ENCODE measurements at regions not wholly inside any gene's neighbourhood (a gene's known extent, or its start where the extent isn't known, plus 50 kb on each side); places are given as distances from the start of the nearest gene placed in this dataset.

DNA sequence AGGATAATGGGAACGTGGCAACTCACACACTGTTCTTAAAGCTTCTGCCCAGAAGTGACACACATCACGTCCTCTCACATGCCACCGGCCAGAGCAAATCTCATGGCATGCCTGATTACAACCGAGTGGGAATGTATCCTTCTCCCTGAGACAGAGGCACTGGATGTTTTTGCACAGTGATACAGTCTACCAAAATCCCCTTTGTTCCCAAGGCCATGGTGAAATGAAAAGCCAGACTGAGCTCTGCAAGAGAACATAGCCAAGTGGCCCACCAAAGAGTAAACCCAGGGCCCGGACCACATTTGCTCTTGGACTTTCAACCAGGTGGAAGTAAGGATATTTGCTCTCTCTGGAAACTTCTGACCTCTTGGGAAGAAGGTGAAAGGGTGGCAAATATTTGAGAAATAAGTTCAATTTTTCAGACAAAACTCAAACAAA, 186.2 kb upstream of the STT3B start:
- no peak for DNase-seq (ENCODE audit: low read depth)

DNA sequence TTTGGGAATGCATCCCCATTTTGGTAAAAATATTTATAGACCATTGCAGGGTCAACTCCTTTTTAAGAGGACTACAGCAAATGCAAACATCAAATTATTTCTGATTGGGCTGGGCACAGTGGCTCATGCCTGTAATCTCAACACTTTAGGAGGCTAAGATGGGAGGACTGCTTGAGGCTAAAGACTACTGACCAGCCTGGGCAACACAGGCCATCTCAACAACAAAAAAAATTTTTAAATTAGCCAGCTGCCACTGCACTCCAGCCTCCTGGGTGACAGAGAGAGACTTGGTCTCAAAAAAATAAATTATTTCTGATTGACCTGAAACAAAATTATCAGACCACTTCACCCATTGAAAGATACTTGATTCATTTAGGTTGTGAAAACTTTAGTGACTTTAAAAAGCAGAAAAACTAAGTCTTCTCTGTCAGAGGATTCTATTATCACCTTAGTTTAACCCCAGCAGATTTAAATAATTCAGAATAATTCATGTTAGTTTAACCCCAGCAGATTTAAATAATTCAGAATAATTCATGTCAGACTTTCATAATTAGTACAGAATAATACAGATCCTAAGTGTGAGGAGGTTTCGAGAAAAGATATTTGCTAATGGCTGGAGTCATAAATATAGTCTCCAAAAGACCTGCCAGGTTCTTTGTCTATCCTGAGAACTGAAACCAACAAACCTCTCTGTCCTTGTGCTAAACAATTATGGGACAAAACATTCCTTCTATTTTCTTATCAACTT, 183.6 kb upstream of the STT3B start:
- no peak for DNase-seq (ENCODE audit: low read depth)

DNA sequence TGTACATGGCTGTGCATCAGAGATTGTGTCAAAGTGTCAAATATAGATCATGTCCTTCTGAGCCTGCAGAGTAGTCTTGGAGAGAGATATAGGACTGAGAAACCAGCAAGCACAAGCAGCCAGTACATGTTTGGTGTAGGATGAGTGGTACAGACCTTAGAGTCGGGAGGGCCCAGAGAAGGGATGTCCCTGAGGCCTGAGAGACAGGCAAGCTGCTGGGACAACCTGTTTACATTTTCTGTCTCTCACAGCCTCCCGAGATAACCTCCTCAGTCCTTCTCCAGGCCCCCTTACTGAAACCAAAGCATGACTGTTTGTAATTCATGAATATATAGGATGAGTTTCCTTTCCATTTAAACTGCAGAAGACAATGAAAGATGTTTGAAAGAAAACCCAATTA, 182.4 kb upstream of the STT3B start:
- no peak for DNase-seq (ENCODE audit: low read depth)

DNA sequence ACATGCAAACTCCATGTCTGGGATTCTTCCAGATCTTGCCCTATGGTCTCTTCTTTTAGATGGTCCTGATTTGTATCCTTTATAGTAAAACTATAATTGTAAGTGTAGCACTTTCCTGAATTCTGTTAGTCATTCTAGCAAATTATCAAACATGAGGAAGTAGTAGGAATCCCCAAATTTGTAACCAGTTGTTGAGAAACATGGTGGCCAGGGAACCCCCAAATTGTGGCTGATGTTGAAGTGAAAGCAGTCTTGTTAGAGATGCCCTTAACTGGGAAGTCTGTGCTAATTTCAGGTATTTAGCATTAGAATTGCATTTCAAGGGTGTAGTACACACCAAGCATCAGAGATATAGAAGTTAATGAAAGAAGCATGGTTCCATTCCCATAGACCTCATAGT, 180.4 kb upstream of the STT3B start:
- no peak for DNase-seq (ENCODE audit: low read depth)

DNA sequence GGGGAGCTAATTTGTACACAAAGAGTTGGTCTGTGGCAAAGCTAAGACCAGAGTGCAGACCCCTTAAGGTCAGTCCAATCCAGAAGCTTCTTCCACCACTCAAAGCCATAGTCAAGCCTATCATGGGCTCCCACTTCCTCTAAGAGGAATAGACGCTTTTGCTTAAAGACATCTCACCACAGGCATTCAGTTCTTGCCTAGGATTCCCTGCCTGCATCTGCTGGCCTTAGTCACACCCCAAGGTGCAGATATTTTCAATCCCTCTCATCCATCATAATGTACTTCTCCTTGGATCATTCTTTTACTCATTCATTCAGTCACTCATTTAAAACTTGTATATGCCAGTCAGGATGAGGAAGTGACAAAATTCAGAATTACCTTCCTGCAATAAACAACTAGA, 179.6 kb upstream of the STT3B start:
- DNase-seq (ENCODE audit: low read depth), result no peak

DNA sequence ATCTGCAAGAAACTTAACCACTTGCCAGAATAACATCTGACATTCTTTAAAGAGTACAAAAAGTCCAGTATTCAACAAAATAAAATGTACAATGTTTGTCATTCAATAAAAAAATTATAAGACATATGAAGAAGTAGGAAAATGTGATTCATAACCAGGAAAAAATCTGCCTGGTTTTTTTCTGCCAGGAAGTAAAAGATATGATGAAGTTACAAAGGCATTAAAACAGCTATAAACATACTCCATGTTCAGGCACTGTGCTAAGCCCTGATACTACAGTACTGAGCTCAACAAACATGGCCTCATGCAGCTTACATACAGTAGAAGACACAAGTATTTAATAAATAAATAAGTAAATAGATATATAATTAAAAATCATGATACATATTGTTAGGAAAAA, 178.4 kb upstream of the STT3B start:
- DNase-seq (ENCODE audit: low read depth), result no peak

DNA sequence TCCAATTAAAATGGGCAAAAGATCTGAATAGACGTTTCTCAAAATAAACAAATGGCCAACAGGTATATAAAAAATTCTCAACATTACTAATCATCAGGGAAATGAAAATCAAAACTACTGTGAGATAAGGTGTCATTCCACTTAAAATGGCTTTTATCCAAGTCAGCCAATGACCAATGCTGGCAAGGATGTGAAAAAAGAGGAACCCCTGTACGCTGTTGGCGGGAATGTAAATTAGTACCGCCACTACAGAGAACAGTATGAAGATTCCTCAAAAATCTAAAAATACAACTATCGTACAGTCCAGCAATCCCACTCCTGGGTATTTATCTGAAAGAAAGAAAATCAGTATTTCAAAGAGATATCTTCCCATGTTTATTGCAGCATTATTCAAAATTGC, 176.9 kb upstream of the STT3B start:
- DNase-seq (ENCODE audit: low read depth), result no peak

DNA sequence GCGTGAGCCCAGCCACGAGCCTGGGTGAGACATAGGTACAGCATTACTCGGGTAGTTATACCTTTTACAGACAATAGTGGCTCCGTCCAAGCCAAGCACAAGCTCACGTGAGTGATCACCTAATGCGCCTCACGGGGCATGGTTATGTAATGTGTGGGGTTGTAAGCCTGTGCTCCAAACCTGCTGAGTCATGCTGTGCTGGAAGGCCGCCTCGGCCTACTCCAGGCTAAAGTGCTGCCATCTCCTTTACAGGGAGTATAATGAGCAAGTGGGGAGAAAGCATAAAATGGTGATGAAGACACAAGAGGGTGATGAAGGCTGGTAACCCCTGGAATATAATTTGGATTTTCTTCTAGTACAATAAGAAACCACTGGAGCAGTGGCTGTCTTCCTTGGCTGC, 175.8 kb upstream of the STT3B start:
- DNase-seq (ENCODE audit: low read depth), result no peak

DNA sequence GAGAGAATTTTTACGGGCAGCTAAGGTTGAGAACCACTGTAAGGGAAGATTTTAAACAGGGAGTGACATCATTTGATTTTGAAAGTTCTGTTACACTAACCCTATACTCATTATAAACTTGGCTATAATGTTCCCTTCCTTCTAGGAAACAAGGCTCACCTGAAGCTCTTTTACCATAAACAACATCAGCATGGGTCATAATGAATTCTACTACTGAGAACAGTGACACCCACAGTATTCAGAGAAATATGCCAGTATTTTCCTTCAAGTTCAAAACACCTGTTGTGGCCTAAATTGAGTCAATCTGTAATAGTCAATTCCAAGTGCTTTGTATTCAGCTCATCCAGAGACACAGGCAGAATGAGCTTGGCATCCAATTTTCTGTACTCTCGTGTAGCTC, 175.3 kb upstream of the STT3B start:
- DNase-seq (ENCODE audit: low read depth), result no peak

DNA sequence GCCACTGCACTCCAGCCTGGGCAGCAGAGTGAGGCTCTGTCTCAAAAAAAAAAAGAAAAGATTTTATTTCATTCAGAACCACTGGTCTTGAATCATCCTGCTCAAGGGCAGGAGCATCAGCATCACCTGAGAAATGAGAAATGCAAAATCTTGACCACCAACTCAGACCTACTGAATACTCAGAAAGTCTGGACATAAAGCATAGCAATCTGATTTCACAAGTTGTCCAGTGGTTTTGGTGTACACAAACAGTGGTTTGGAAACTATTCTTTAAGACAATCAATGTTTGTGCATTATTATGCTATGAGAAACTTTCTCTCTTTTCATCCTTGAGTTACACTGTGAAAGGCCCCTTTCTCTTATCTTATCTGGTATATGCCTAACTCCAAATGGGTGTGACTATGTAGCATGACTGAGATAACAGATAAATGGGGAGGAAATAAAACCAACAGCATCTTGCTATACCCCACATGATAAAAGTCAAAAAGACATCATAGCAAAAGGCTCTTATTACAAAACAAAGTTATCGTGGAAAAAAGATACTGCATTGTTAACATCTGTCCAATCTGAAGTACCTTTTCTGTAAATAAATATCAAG, 174.2 kb upstream of the STT3B start:
- no peak for DNase-seq (ENCODE audit: low read depth)

DNA sequence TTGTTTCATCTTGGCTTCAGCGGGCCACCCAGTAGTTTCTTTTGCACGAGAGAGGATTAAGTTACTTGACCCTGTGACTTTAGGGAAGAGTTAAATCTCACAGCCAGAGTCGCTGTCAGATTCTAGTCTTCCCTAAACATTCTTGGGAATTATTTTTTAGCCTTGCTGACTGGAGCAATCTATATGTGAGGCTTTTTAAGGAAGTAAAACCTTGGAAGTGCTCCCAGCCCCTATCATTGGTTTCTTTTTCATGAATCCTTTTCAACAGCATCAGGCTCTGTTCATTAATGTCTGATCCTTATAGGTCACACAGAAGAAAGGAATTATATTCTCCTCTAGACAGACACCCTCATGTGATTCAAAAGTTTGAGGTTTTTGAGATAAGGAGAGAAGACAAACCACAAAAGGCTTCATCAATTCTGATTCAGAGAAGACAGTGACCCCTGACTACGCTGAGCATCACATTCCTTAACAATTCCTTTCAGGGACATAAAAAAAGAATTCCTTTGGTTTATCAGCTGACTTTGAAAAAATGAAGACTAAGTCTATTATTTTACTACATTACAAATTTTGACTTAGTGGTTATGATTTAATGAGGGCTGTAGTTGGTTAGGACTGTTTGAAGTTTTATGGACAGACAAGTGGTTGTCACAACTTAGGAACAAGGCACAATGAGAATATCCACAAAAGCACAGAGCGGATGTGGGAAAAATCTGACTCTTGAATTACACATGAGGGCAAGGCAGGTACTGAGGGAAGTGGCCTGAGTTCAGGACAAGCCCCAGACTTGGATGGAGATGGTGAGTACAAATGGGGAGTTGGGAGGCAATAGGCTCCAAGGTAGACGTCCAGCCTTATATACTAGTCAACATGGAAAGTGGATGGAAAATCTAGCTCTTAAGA, 171.1 kb upstream of the STT3B start:
- no peak for DNase-seq (ENCODE audit: low read depth)

DNA sequence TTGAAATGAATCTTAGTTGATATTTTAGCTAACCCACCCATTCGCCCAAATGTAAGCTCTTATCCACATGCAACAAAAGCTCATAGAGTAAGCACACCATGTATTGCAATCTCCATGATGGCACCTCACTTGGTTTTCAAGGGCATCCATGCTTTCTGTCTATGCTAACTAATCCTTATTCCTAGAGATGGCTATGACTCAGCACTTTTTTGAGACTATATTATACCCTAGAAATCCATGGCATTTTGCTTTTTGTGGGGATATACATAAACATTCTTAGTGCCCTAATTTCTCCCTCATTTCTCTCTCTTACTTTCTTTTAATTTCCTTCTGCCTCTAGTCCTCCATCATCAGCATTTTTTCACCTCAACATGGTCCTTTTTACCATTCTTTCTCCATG, 168.5 kb upstream of the STT3B start:
- DNase-seq (ENCODE audit: low read depth), result no peak

DNA sequence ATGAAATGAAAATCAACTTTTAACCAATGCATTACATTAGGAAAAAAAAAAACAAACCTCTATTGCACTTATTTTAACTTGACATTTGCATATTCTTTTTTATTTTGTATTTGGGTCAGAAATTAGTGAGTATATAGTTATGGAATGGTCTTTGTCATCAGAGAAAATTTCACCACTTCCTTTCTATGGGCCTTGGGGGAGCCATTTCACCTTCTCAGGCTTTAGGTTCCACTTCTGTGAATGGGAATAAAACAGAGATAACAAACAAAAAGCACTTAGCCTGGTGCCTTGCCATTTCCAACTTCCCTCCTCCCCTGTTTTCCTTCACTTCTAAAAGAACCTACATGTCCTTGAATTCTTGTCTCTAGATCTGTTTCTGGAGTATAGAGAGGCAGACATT, 168.0 kb upstream of the STT3B start:
- DNase-seq (ENCODE audit: low read depth), result no peak

DNA sequence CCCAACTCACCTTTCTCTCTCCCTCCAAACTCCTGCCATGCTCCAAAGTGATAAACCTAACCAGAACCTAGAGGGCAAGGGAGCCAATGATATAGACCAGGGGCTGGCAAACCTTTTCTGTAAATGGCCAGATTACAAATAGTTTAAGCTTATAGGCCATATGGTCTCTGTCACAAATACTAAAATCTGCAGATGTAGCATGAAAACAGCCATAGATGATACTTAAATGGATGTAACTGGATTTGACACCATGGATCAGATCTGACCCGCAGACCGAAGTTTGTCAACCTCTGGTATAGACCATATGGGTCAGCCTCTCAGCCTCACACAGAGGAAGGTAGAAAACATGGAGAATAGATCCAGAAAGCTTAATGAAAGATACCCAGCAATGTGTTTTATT, 165.2 kb upstream of the STT3B start:
- DNase-seq (ENCODE audit: low read depth), result no peak

DNA sequence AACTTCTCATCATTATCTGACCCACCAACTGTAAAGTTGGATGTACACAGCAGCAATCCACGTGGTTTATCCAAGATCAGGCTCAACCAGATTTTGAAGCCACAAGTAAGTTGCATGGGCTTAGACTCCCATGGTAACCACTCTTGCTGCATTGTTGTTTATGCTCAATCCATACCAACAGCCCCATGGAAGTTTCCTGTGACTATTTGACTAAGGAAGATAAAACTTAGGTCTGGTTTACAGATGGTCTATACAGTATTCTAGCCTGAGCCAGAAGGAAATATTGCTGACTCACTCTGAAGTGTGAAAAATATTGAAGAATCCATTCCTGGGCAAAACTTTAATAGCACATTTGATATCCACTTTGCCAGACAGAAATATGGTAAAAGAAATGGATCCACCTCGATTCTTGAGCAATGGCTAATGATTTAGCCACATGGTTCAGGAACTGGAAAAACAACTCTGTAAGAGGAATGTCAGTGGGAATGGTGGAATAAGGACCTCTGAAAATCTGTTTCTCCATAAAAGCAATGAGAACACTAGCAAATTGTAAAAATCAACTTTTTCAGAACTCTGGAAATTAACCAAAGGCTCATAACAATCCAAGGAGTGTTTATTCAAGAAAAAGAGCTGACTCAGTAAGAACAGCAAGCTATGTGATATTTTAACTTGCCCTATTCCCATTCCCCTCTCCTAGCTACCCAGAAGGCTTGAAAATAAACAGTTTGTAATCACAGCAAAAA, 162.9 kb upstream of the STT3B start:
- DNase-seq (ENCODE audit: low read depth), result no peak

DNA sequence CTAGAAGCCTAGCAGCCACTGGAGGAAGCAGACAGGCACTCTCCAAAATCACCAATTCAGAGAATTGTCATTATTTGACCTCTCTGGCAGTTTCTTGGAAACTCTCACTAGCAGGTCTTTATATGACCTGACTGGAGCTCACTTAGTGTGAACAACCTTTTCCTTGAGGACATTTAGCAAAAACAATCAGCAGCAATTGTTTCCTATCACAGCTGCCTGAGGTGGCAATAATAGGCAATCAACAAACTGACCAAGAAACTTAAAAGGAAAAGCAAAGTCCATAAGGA, 162.4 kb upstream of the STT3B start:
- no peak for DNase-seq (ENCODE audit: low read depth)

DNA sequence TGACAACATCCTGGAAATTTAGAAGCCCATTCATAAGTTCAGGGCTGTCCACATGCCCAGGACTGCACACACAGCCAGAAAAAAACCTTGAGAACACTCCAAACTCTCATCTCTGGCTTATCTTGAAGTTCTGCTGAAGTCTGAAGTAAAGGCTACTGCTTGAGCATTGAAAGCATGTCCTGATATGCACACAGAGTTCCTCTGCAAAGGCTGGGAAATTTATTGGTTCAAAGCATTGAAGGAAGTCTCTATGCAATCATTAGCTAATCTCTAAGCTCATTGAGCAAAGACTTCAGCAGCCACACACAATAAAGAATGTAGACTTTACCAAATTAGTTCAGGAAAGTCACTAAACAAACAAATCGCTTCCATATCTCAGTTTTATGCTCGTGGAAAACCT, 162.0 kb upstream of the STT3B start:
- DNase-seq (ENCODE audit: low read depth), result no peak

DNA sequence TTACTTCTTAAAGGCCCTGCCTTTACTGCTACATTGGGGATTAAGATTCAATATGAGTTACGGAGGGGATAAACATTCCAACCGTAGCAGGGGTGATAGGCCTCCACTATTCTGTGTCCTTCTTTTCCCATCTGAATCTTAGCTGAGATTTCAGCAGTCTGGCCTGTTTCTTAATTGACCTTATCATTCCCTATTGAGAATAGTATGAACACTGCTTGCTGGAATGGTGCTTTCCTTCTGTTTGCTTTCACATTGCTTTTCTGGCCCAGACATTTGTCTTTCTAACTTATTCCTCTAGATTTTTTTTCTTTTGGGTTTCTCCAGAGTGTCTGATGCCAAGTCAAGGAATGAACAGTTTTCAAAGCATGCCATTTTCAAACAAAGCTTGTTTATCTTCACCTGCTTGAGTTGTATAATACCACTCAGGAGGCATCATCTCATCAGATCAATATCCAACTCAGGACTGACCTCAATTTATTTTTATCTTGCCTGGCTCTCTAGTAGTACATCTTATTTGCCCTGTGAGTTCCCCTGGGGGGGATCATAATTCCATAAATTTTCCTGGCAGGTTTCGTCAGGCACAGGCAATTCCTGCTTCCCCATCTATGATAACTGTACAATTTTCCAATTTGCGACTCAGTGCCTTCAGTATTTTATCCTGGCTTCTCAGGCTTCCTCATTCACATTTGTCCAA, 161.1 kb upstream of the STT3B start:
- DNase-seq (ENCODE audit: low read depth), result no peak

DNA sequence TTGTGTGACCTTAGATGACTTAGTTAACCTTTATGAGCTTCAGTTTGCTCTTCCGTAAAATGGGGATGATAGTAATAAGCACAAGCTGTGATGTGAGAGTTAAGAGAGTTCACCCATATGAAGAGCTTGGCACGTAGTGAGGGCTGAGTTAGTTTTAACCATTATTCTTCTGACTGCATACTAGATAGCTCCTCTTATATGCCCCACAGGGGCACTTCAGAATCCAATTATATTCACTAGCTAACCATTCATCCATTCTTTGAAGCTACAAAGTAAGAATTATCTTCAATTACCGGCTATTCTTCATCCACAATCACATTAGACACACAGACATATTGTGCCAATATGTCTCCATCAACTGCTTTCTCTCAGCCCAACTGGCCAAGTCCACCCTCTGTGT, 159.0 kb upstream of the STT3B start:
- DNase-seq (ENCODE audit: low read depth), result no peak

DNA sequence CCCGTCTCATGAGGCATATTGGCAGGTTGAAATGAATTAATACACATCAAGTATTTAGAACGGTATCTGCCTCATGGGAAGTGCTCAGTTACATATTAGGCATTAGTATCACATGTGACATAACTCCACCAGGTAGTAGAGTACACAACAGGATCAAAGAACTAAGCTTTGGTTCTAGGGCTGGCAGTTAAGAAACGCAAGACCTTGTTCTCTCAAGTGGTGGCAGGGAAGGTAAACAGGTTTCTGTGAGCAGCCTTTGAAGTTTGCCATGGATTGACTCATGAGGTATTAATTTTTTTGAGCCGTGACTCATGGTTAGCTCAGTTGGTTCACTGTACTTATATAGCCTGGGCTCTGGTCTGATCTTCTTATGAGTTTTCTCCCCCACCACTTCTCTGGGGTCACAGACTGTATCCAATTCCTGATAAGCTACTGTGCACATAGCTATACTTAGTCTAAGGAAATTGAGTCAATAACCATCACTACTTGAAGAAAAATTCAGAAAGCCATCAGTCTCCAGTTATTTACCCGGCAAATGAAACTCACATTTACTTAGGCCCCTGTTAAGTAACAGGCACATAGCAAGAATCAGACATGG, 155.6 kb upstream of the STT3B start:
- DNase-seq (ENCODE audit: low read depth), result no peak

DNA sequence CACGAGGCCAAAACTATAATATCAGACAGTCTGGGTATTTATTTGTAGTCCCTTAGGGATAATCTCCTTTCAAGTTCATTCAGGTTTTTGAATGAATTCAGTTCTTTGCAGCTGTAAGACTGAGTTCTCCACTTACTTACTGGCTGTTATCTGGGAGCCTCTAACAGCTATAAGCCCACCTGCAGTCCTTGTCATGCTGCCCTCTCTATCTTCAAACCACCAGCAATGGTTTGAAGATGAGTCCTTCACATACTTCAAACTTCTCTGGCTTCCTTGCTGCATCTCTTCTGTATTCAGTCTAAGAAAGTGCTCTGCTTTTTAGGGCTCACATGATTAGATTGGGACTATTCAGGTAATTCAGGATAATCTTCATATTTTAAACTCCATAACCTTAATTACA, 154.5 kb upstream of the STT3B start:
- no peak for DNase-seq (ENCODE audit: low read depth)

DNA sequence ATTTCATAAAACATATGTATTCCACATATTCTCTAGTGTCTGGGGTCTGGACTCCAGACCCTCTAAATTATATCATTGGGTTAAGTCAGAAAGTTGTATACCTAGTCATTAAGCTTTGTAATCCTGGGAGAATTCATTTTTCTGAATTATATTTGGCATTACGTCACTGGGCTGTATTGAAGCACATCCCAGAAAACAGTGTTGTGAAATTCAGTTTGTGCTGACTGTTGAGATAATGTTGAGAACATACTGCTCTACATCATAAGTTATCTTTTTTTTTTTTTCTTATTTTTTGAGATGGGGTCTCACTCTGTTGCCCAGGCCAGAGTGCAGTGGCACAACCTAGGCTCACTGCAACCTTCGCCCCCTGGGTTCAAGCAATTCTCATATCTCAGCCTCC, 153.1 kb upstream of the STT3B start:
- no peak for DNase-seq (ENCODE audit: low read depth)
